ENCODE measurements at regions not wholly inside any gene's neighbourhood (a gene's known extent, or its start where the extent isn't known, plus 50 kb on each side); places are given as distances from the start of the nearest gene placed in this dataset.
"Not testable (repeated sequence)": the region's sequence is repeated elsewhere in the genome, so short reads cannot be mapped to it uniquely, and the experiment has no call there.

DNA sequence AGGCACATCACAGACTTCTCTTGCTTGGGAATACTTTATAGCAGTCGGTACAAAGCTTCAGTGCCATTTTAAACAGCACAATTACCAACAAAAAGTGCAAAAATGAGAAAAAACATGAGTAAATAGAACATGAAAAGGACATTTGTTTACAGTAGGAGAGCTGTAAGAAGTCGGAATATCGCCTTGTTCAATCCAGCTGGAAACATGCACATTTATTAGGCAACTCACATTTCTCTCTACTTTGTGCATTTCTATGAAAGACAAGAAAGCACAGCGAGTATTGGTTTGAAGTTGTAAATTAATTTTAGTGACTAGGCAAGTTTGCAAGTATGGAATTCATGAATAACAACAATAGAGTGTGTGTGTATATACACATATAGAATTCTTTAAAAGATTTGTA is 484.7 kb downstream of the DACH1 start:
- no peaks in the 10 kb centered on the region for H3K4me1 Mint-ChIP-seq
- H3K4me3 Mint-ChIP-seq = no peak overlapping the region
- no peaks in the 10 kb centered on the region for H3K27me3 Mint-ChIP-seq
- no peak overlapping the region for H3K27ac Mint-ChIP-seq
- no peak for DNase-seq
- peaks cover 4% of the 10 kb centered on the region for H3K9me3 Mint-ChIP-seq
- no peaks in the 10 kb centered on the region for H3K36me3 Mint-ChIP-seq

DNA sequence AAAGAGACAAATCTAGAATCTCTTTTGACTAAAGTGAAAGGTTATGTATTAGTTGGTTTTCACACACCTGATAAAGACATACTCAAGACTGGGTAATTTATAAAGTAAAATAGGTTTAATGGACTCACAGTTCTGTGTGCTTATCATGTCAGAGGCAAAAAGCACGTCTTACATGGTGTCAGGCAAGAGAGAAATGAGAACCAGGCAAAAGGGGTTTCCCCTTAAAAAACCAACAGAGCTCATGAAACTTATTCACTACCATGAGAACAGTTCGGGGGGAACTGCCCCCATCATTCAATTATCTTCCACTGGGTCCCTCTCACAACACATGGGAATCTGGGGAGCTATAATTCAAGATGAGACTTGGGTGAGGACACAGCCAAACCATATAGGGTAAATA is 486.8 kb downstream of the DACH1 start:
- peaks cover 4% of the 10 kb centered on the region for H3K9me3 Mint-ChIP-seq
- H3K4me1 Mint-ChIP-seq = no peaks in the 10 kb centered on the region
- no peak for DNase-seq
- no peaks in the 10 kb centered on the region for H3K27me3 Mint-ChIP-seq
- H3K4me3 Mint-ChIP-seq = no peak overlapping the region
- no peaks in the 10 kb centered on the region for H3K36me3 Mint-ChIP-seq
- no peak overlapping the region for H3K27ac Mint-ChIP-seq

DNA sequence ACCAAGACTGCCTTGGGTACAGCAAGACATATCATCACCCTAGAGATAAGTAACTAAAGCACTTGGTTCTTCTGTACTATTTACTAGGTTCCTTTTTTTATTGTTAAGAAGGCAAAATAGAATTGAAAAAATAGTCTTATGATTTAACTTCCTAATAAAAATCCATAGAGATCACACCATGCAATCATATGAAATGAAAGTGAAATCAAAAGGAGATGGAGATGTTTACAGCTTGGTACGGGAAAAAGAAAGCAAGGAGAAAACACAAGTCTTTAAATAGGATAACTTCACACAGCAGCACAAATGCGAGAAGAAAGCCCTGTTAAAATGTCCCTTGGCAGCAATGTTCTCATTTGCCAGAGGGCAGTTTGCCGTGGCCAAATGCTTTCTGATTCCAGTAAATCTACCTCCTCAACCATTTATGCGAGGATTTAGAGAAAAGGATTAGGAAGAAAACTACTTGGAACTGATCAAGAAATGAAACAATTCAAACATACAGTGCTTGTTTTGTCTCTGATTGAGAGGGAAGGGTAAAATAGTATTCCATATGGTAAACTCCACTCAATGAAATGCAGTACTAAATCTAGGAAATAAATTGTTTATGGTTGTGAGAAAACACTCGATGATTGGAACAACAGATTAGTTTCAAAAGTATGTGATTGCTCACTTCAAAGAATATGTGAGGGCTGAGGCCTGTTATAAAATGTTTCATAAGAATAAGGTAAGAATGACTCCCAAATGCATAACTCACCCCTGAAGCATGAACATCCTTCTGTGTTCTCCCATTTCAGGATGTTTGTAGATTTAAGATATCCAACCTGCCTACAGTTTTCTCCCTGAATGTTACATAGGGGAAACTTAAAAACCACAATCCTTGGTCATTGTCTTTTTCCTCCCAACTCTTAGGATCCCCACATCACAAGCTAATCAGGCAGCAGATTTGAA is 487.8 kb downstream of the DACH1 start:
- no peak overlapping the region for H3K4me3 Mint-ChIP-seq
- H3K27ac Mint-ChIP-seq = no peak overlapping the region
- no peaks in the 10 kb centered on the region for H3K4me1 Mint-ChIP-seq
- H3K9me3 Mint-ChIP-seq = peaks cover 4% of the 10 kb centered on the region
- DNase-seq = no peak
- H3K36me3 Mint-ChIP-seq = no peaks in the 10 kb centered on the region
- H3K27me3 Mint-ChIP-seq = no peaks in the 10 kb centered on the region

DNA sequence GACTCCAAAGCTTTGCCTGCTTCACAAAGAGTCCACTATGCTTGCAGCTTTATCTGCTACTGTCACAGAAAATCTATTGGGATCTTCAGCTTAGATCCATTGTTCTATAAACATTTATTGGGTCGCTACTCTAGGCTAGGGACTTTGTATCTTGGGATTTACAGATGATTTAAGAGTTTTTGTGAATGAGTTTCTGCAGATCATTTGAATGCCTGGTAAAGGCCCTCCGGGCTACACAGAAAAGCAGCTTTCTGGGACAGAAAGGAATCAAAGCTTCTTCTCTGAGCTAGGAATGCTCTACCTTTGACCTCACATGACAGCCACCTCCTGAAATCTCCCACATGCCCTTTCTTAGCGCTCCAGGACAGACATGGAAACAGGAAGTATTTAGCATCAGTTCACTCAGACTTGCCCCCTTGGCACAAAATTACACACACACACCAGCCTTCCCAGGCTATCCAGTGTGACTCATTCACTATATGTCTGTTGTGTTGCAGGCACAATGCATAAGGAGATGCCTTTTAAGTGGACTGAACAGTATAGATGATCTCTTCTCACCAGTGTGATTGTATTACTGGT is 492.4 kb downstream of the DACH1 start:
- Mint-ChIP-seq H3K27me3 (no peaks in the 10 kb centered on the region), H3K36me3 (no peaks in the 10 kb centered on the region), H3K4me3 (no peak overlapping the region), H3K27ac (no peak overlapping the region), H3K4me1 (no peaks in the 10 kb centered on the region), H3K9me3 (no peaks in the 10 kb centered on the region)
- DNase-seq = no peak

DNA sequence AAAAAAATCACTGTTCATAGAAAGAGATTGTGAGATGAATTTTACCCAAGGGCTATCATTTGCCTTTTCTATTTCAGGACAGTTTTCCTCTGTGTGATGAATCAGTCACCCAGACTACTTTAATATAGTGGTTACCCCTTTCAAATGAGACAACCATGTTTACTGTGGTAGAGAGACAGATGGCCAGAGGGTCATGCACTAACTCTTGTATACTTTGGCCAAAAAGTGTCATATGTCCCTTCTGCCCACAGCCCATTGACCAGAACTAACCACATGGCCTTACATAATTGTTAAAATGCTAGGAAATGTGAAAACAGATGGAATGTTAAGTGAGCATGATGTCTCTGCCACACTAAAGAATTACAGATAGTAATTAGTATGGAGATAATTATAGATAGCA is 498.7 kb downstream of the DACH1 start:
- Mint-ChIP-seq H3K4me1 (no peaks in the 10 kb centered on the region), H3K36me3 (no peaks in the 10 kb centered on the region), H3K9me3 (no peaks in the 10 kb centered on the region), H3K4me3 (no peak overlapping the region), H3K27ac (no peak overlapping the region), H3K27me3 (no peaks in the 10 kb centered on the region)
- no peak for DNase-seq

DNA sequence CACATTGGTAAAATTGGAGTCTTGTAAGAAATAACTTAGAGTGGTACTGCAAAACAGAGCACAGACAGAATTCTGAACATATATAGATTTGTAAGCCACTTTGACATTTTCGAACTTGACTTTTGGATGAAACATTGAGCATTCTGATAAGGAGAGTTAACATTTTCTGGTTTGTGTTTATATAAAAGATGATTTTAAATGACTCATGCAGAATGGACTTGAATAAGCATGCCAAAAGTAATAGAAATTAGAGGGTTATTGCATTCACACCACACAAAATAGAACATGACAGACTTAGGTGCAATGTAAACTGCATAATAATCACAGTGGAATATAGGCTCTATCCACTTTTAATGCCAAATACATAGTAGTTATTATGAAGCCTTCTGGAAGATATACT is 507.0 kb downstream of the DACH1 start:
- Mint-ChIP-seq H3K27ac (no peak overlapping the region), H3K36me3 (no peaks in the 10 kb centered on the region), H3K27me3 (no peaks in the 10 kb centered on the region), H3K4me3 (no peak overlapping the region), H3K4me1 (no peaks in the 10 kb centered on the region), H3K9me3 (no peaks in the 10 kb centered on the region)
- DNase-seq = no peak

DNA sequence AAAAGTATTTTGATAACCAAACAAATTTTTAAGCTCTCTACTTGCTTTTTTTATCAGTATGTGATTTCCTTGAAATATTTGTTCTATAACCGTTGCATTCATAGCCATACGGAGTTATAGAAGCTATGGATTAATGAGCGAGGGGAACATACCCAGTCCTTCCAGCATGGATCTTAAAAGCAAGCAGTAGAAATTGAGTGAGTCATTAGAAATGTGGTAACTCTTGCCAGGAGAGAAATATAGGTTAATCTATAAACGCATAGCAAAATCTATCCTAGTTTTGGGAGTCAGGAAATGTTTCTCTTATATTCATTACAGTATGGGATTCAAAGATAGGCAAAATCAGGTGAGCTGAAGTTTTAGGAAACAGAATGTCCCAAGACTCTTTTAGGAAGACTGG is 507.4 kb downstream of the DACH1 start:
- no peaks in the 10 kb centered on the region for H3K9me3 Mint-ChIP-seq
- no peaks in the 10 kb centered on the region for H3K4me1 Mint-ChIP-seq
- no peaks in the 10 kb centered on the region for H3K27me3 Mint-ChIP-seq
- H3K27ac Mint-ChIP-seq = no peak overlapping the region
- no peak for DNase-seq
- no peaks in the 10 kb centered on the region for H3K36me3 Mint-ChIP-seq
- H3K4me3 Mint-ChIP-seq = no peak overlapping the region

DNA sequence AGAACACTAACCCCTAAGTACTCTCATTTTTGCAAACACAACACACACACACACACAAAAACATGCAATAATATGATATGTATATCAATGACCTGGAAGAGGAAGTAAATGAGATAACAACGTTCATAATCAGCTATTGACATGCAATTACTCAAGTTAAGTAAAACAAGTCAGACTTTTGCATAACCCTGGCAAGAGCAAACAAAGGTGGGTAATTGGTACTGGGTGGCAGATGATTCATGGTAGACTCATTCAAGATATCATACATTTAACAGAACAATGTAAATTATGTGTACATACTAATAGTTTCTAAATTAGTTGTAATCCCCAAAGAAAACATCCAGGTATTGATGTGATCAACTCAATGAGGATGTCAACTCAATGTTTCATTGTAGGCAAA is 508.8 kb downstream of the DACH1 start:
- H3K27me3 Mint-ChIP-seq = no peaks in the 10 kb centered on the region
- H3K4me3 Mint-ChIP-seq = no peak overlapping the region
- DNase-seq = no peak
- H3K4me1 Mint-ChIP-seq = no peaks in the 10 kb centered on the region
- H3K36me3 Mint-ChIP-seq = no peaks in the 10 kb centered on the region
- H3K9me3 Mint-ChIP-seq = no peaks in the 10 kb centered on the region
- H3K27ac Mint-ChIP-seq = no peak overlapping the region

DNA sequence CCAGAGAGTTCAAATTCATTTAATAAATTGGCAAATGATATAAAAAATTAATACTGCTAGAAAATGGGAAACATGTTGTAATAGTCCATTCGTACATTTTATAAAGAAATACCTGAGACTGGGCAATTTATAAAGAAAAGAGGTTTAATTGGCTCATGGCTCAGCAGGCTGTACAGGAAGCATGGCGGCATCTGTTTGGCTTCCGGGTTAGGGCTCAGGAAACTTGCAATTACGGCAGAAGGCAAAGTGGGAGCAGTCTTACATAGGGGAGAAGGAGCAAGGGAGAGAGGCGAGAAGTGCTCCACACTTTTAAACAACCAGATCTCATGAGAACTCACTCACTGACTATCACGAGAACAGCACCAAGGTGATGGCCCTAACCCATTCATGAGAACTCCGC is 512.0 kb downstream of the DACH1 start:
- Mint-ChIP-seq H3K27me3 (no peaks in the 10 kb centered on the region), H3K27ac (no peak overlapping the region), H3K4me1 (no peaks in the 10 kb centered on the region), H3K36me3 (no peaks in the 10 kb centered on the region), H3K9me3 (no peaks in the 10 kb centered on the region), H3K4me3 (no peak overlapping the region)
- DNase-seq = no peak

DNA sequence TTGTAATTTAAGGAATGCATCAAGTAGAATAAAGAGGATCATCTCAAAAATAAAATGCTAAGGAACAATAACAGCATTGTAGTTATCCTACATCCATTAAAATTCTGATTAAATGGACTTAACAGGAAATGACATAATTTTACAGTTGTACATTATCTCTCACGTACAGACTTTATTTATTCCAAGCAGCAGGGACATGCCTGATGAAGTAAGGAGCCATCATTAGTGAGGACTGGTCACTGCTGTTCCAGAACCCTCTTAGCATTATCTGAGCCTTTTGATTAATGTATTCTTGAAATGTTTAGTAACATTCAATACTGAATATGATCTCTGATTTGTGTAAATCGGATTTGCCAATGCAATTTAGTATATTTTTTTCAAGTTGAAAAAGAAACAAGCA is 516.1 kb downstream of the DACH1 start:
- DNase-seq = no peak
- Mint-ChIP-seq H3K36me3 (no peaks in the 10 kb centered on the region), H3K27me3 (no peaks in the 10 kb centered on the region)

DNA sequence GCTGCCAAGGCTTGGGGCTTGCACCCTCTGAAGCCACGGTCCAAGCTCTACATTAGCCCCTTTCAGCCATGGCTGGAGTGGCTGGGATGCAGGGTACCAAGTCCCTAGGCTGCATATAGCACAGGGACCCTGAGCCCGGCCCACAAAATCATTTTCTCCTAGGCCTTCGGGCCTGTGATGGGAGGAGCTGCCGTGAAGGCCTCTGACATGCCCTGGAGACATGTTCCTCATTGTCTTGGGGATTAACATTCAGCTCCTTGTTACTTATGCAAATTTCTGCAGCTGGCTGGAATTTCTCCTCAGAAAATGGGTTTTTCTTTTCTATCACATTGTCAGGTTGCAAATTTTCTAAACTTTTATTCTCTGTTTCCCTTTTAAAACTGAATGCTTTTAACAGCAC is 521.1 kb downstream of the DACH1 start:
- H3K27ac Mint-ChIP-seq, H3K9me3 Mint-ChIP-seq, H3K36me3 Mint-ChIP-seq, H3K4me3 Mint-ChIP-seq, H3K27me3 Mint-ChIP-seq, DNase-seq, H3K4me1 Mint-ChIP-seq: not testable (repeated sequence)

More for the DNA sequence above, 516.1 kb downstream of the DACH1 start:
- Mint-ChIP-seq H3K27ac (no peak overlapping the region), H3K9me3 (peaks cover 4% of the 10 kb centered on the region), H3K4me1 (no peaks in the 10 kb centered on the region), H3K4me3 (no peak overlapping the region)

DNA sequence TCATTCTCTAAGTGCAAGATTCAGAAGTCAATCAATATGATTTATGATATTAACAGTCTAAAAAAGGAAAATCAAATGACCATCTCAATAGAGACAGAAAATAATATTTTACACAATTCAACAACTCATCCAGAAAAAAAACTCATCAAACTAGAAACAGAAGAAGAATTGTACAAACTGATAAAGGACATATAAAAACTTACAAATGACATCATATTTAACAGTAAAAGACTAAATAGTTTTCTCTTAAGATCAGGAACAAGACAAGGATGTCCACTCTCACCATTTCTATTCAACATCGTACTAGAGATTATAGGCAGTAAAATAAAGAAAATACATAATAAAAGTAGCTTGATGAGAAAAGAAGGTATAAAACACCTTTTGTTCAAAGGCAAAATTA is 527.3 kb downstream of the DACH1 start:
- H3K4me3 Mint-ChIP-seq = no peak overlapping the region
- H3K9me3 Mint-ChIP-seq = no peaks in the 10 kb centered on the region
- H3K27ac Mint-ChIP-seq = no peak overlapping the region
- H3K4me1 Mint-ChIP-seq = no peaks in the 10 kb centered on the region
- H3K36me3 Mint-ChIP-seq = no peaks in the 10 kb centered on the region
- no peaks in the 10 kb centered on the region for H3K27me3 Mint-ChIP-seq
- DNase-seq = no peak

DNA sequence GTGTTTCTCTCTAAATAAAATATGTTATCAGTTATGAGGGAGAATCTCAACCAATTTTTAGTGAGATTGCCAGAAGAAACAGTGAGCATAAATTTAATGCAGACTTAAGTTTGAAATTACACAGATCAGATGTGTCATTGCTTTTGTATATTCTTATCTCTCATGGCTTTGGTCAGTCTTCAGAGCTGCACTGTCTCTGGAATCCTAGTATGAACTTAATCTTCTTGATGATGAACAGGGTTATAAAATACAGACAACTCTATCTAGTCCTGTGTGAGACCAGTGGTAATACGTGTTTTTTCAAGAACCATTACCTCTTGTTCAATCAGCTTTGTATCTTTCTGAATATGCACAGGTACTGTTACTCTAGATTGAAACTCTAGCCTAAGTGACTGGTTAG is 528.0 kb downstream of the DACH1 start:
- H3K4me1 Mint-ChIP-seq = no peaks in the 10 kb centered on the region
- H3K27me3 Mint-ChIP-seq = no peaks in the 10 kb centered on the region

DNA sequence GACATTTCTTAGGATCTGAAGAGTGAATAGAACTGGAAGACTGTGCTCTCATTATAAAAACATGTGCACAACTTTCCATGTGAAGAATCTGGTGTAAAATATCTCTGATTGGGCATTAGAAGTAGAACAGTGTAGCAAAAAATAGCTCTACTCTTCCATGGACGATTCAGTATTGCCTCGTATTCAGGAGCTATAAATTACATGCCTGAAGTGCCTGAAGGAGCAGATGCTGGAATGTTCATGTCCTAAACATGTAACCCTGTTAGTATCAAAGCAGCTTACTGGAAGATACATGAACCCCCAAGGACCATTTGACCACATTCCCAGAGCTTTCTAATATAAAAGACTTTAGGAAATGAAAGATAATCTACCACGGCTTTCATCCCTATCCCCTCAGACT is 528.9 kb downstream of the DACH1 start:
- Mint-ChIP-seq H3K36me3 (no peaks in the 10 kb centered on the region), H3K27me3 (no peaks in the 10 kb centered on the region), H3K9me3 (peaks cover 1% of the 10 kb centered on the region), H3K27ac (no peak overlapping the region), H3K4me1 (no peaks in the 10 kb centered on the region), H3K4me3 (no peak overlapping the region)
- DNase-seq = no peak

More for the DNA sequence above, 528.0 kb downstream of the DACH1 start:
- Mint-ChIP-seq H3K27ac (no peak overlapping the region), H3K9me3 (peaks cover under 1% of the 10 kb centered on the region), H3K36me3 (no peaks in the 10 kb centered on the region), H3K4me3 (no peak overlapping the region)
- no peak for DNase-seq

DNA sequence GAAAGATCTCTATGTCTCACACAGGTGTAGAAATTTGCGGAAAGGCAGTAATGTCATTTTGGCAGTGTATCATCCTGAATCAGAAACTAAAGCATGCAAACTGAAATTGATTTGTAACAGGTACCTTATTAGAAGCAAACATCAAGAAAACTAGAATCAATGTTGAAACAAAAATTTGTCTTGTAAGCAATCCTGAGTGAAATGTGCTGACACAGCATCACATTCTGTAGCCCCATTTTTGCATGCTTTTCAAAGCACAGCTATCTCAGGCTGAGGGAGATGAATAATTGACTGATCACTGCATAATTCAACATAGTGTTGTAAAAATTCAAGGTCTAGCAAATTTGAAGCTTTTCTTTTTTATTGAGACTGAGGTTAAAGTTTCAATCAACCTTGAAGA is 539.7 kb downstream of the DACH1 start:
- H3K27ac Mint-ChIP-seq = no peak overlapping the region
- DNase-seq = no peak
- H3K27me3 Mint-ChIP-seq = no peaks in the 10 kb centered on the region
- H3K36me3 Mint-ChIP-seq = no peaks in the 10 kb centered on the region
- H3K4me3 Mint-ChIP-seq = no peak overlapping the region
- no peaks in the 10 kb centered on the region for H3K4me1 Mint-ChIP-seq
- no peaks in the 10 kb centered on the region for H3K9me3 Mint-ChIP-seq

DNA sequence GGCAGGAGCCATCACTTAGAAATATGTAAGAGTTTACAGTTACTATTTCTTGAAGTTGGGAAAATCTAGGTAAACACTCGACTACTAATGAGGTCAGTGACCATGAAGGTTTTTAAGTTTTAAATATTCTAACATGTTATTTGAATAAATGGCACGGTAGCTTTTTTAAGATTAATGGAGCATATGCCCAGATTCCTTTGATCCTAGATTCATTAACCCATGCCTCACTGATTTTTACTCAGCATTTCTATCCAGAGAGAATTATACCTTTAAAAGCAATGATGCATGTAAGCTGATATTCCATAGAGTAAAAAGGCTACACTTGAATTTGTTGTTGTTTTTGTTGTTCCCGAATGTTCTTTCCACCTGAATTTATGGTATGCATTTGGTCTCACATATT is 541.4 kb downstream of the DACH1 start:
- no peaks in the 10 kb centered on the region for H3K27me3 Mint-ChIP-seq
- no peak overlapping the region for H3K27ac Mint-ChIP-seq
- H3K36me3 Mint-ChIP-seq = no peaks in the 10 kb centered on the region
- no peak for DNase-seq
- no peak overlapping the region for H3K4me3 Mint-ChIP-seq
- no peaks in the 10 kb centered on the region for H3K4me1 Mint-ChIP-seq
- no peaks in the 10 kb centered on the region for H3K9me3 Mint-ChIP-seq
